ENCODE measurements at regions not wholly inside any gene's neighbourhood (a gene's known extent, or its start where the extent isn't known, plus 50 kb on each side); places are given as distances from the start of the nearest gene placed in this dataset.

DNA sequence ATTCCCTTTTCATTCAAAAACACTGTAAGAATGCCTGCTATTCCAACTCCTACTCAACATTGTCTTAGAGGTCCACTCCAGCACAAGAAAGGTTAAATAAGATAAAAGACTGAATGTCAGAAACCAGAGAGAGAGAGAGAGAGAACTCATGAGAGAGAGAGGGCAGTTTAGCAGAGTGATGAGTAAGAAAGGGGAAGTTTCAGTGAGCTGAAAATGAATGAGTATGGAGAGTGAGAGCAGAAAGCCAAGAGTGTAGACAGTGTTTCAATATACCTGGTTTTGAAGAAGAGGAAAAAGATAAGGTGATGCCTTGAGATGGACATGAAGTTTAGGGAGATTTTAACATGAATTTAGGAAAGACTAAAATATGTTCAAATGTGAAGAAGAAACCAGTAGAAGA is 528.0 kb upstream of the SEMA6A start:
- no peaks in the 10 kb centered on the region for H3K36me3 Mint-ChIP-seq (ENCODE audit: low read depth)
- H3K4me1 Mint-ChIP-seq (ENCODE audit: low read depth): no peaks in the 10 kb centered on the region
- H3K27ac Mint-ChIP-seq (ENCODE audit: unreplicated experiment): no peak overlapping the region
- H3K4me3 Mint-ChIP-seq (ENCODE audit: unreplicated experiment): no peak overlapping the region
- H3K9me3 Mint-ChIP-seq (ENCODE audit: low read depth): no peaks in the 10 kb centered on the region
- no peaks in the 10 kb centered on the region for H3K27me3 Mint-ChIP-seq (ENCODE audit: low read depth)
- TF ChIP-seq CTCF (IDR thresholded peaks at IDR 0.05): no peak
- no peak for DNase-seq (ENCODE audit: low spot score)

DNA sequence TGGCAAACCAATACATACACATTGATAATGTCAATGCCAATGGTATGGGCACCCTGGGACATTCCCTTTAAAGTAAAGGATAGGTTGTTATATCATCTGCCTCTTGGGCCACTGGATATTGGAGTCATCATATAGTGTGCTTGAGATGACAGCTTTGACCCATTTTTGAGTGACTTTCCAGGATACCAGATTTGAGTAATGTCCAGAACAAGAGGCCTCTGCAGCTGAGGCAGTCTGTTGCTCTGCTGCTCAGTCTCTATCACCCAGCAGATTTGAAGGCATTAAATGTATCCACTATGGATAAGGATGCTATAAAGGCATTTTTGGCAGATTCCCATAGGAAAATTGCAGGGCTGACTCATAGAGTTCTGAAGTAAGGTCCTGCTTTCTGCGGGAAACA is 525.6 kb upstream of the SEMA6A start:
- Mint-ChIP-seq H3K27me3 (ENCODE audit: low read depth) (no peaks in the 10 kb centered on the region), H3K4me3 (ENCODE audit: unreplicated experiment) (no peak overlapping the region), H3K9me3 (ENCODE audit: low read depth) (no peaks in the 10 kb centered on the region), H3K4me1 (ENCODE audit: low read depth) (peaks cover 5% of the 10 kb centered on the region), H3K36me3 (ENCODE audit: low read depth) (no peaks in the 10 kb centered on the region), H3K27ac (ENCODE audit: unreplicated experiment) (no peak overlapping the region)
- no peak for TF ChIP-seq CTCF (IDR thresholded peaks at IDR 0.05)
- no peak for DNase-seq (ENCODE audit: low spot score)

DNA sequence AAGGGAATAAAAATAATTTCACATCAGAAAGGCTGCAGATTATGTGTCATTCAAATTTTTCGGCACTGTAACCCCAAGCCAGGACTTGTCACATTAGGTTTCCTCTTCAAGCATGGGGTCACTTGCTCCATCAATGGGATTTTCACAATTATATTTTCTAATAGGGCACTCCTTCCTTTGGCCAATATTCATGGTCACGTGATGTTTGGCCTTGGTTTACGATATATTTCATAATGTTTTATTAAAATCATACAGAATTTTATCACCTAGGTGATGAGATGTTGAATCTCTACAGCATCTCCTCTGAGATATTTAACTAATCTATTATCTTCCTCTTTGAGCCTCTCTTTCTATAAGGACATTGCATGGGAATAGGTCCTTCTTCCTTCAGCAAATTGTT is 523.5 kb upstream of the SEMA6A start:
- Mint-ChIP-seq H3K27ac (ENCODE audit: unreplicated experiment) (no peak overlapping the region), H3K27me3 (ENCODE audit: low read depth) (no peaks in the 10 kb centered on the region), H3K9me3 (ENCODE audit: low read depth) (no peaks in the 10 kb centered on the region), H3K36me3 (ENCODE audit: low read depth) (no peaks in the 10 kb centered on the region), H3K4me3 (ENCODE audit: unreplicated experiment) (no peak overlapping the region), H3K4me1 (ENCODE audit: low read depth) (peaks cover 5% of the 10 kb centered on the region)
- no peak for DNase-seq (ENCODE audit: low spot score)
- no peak for TF ChIP-seq CTCF (IDR thresholded peaks at IDR 0.05)

GRCh38 chr5:117095346-117096332 is 521.0 kb upstream of the SEMA6A start:
- Mint-ChIP-seq H3K36me3 (ENCODE audit: low read depth) (no peaks in the 10 kb centered on the region), H3K4me1 (ENCODE audit: low read depth) (peaks cover 5% of the 10 kb centered on the region), H3K9me3 (ENCODE audit: low read depth) (no peaks in the 10 kb centered on the region), H3K27ac (ENCODE audit: unreplicated experiment) (no peak overlapping the region), H3K27me3 (ENCODE audit: low read depth) (no peaks in the 10 kb centered on the region), H3K4me3 (ENCODE audit: unreplicated experiment) (no peak overlapping the region)
- DNase-seq (ENCODE audit: low spot score): no peak
- no peak for TF ChIP-seq CTCF (IDR thresholded peaks at IDR 0.05)

- no peak for TF ChIP-seq CTCF (IDR thresholded peaks at IDR 0.05)
- Mint-ChIP-seq H3K4me1 (ENCODE audit: low read depth) (peaks cover 5% of the 10 kb centered on the region), H3K9me3 (ENCODE audit: low read depth) (no peaks in the 10 kb centered on the region), H3K27me3 (ENCODE audit: low read depth) (no peaks in the 10 kb centered on the region), H3K27ac (ENCODE audit: unreplicated experiment) (no peak overlapping the region), H3K4me3 (ENCODE audit: unreplicated experiment) (no peak overlapping the region), H3K36me3 (ENCODE audit: low read depth) (no peaks in the 10 kb centered on the region)
- no peak for DNase-seq (ENCODE audit: low spot score)
These were observed 519.6 kb upstream of the SEMA6A start for GRCh38 chr5:117094114-117094815.
